ENCODE measurements at regions not wholly inside any gene's neighbourhood (a gene's known extent, or its start where the extent isn't known, plus 50 kb on each side); places are given as distances from the start of the nearest gene placed in this dataset.

- no peak for TF ChIP-seq CTCF (IDR thresholded peaks at IDR 0.05)
- TF ChIP-seq POLR2AphosphoS5 (IDR thresholded peaks at IDR 0.05): no peak
- no peak for TF ChIP-seq POLR2A (IDR thresholded peaks at IDR 0.05)
Observed at GRCh38 chr2:186984966-186985365, 136.0 kb upstream of the ZSWIM2 start.
